ENCODE measurements at regions not wholly inside any gene's neighbourhood (a gene's known extent, or its start where the extent isn't known, plus 50 kb on each side); places are given as distances from the start of the nearest gene placed in this dataset.

GRCh38 chr13:105492216-105492615 lies 1043.2 kb downstream of the EFNB2 start:
- POLR2A ChIA-PET = no interaction called here
- ATAC-seq (no peak), DNase-seq (no peak)
- no peaks in the 10 kb centered on the region for H3K36me3 Mint-ChIP-seq (ENCODE audit: low read depth)
- no peaks in the 10 kb centered on the region for H3K9me3 Mint-ChIP-seq
- H3K27me3 Mint-ChIP-seq = no peaks in the 10 kb centered on the region
- intact Hi-C loops (cut with micrococcal nuclease) = no loop called here
- no peaks in the 10 kb centered on the region for H3K4me1 Mint-ChIP-seq (ENCODE audit: low read depth)
- no peak overlapping the region for H3K27ac Mint-ChIP-seq
- TF ChIP-seq, protein P1, sequence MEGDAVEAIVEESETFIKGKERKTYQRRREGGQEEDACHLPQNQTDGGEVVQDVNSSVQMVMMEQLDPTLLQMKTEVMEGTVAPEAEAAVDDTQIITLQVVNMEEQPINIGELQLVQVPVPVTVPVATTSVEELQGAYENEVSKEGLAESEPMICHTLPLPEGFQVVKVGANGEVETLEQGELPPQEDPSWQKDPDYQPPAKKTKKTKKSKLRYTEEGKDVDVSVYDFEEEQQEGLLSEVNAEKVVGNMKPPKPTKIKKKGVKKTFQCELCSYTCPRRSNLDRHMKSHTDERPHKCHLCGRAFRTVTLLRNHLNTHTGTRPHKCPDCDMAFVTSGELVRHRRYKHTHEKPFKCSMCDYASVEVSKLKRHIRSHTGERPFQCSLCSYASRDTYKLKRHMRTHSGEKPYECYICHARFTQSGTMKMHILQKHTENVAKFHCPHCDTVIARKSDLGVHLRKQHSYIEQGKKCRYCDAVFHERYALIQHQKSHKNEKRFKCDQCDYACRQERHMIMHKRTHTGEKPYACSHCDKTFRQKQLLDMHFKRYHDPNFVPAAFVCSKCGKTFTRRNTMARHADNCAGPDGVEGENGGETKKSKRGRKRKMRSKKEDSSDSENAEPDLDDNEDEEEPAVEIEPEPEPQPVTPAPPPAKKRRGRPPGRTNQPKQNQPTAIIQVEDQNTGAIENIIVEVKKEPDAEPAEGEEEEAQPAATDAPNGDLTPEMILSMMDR (IDR thresholded peaks at IDR 0.05) = no peak
- CTCF ChIA-PET = no interaction called here
- no peak overlapping the region for H3K4me3 Mint-ChIP-seq

DNA sequence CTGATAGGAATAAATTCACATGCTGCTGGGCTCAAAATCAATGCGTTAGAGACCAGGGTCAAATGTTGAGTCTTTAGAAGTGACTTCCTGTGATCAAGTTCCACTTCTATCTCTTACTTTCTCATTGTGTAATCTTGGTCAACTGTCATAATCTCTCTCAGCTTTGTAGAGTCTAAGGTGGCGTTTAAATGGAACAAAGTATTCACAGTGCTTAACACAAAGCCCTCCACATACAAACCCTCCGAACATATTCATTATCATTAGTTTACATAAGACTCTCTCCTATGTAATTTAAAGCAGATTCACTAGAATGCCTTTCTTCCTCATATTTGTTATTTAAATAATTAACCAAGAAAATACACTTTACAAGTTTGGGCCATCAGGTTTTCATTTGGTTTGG lies 1044.1 kb downstream of the EFNB2 start:
- TF ChIP-seq, protein P1 (IDR thresholded peaks at IDR 0.05) = no peak
- H3K36me3 Mint-ChIP-seq (ENCODE audit: low read depth) = no peaks in the 10 kb centered on the region
- H3K9me3 Mint-ChIP-seq = no peaks in the 10 kb centered on the region
- no peaks in the 10 kb centered on the region for H3K27me3 Mint-ChIP-seq
- ChIA-PET CTCF (no interaction called here), POLR2A (no interaction called here)
- intact Hi-C loops (cut with micrococcal nuclease) = no loop called here
- no peaks in the 10 kb centered on the region for H3K4me1 Mint-ChIP-seq (ENCODE audit: low read depth)
- no peak overlapping the region for H3K27ac Mint-ChIP-seq
- DNase-seq (no peak), ATAC-seq (no peak)
- H3K4me3 Mint-ChIP-seq = no peak overlapping the region

GRCh38 chr13:105485081-105485480 lies 1050.4 kb downstream of the EFNB2 start:
- no peak for DNase-seq
- CTCF ChIA-PET = interaction anchor here (1.1 kb wide), 1 partner anchor 13 kb away, joined by 3 read pairs; no protein-coding TSS in a partner anchor

GRCh38 chr13:105474983-105475610 lies 1060.4 kb downstream of the EFNB2 start:
- CTCF ChIA-PET = no interaction called here
- TF ChIP-seq, protein P1 (IDR thresholded peaks at IDR 0.05) = no peak
- intact Hi-C loops (cut with micrococcal nuclease) = no loop called here
- Mint-ChIP-seq H3K27me3 (no peaks in the 10 kb centered on the region), H3K36me3 (ENCODE audit: low read depth) (no peaks in the 10 kb centered on the region), H3K9me3 (no peaks in the 10 kb centered on the region), H3K4me1 (ENCODE audit: low read depth) (no peaks in the 10 kb centered on the region), H3K27ac (no peak overlapping the region), H3K4me3 (no peak overlapping the region)
- POLR2A ChIA-PET = no interaction called here
- ATAC-seq = no peak
- no peak for DNase-seq

More at GRCh38 chr13:105485081-105485480, 1050.4 kb downstream of the EFNB2 start:
- intact Hi-C loops (cut with micrococcal nuclease) = no loop called here
- TF ChIP-seq, protein P1 (IDR thresholded peaks at IDR 0.05) = no peak
- H3K27ac Mint-ChIP-seq = no peak overlapping the region
- no peak overlapping the region for H3K4me3 Mint-ChIP-seq
- ATAC-seq = no peak
- H3K4me1 Mint-ChIP-seq (ENCODE audit: low read depth) = no peaks in the 10 kb centered on the region
- no peaks in the 10 kb centered on the region for H3K27me3 Mint-ChIP-seq
- no peaks in the 10 kb centered on the region for H3K36me3 Mint-ChIP-seq (ENCODE audit: low read depth)
- POLR2A ChIA-PET = no interaction called here
- H3K9me3 Mint-ChIP-seq = peaks cover 2% of the 10 kb centered on the region

GRCh38 chr13:105471673-105472072 lies 1063.8 kb downstream of the EFNB2 start:
- Mint-ChIP-seq H3K27ac (no peak overlapping the region), H3K4me1 (ENCODE audit: low read depth) (no peaks in the 10 kb centered on the region), H3K4me3 (no peak overlapping the region), H3K9me3 (no peaks in the 10 kb centered on the region), H3K36me3 (ENCODE audit: low read depth) (no peaks in the 10 kb centered on the region), H3K27me3 (no peaks in the 10 kb centered on the region)
- POLR2A ChIA-PET = no interaction called here
- no peak for DNase-seq
- TF ChIP-seq, protein P1 (IDR thresholded peaks at IDR 0.05) = no peak
- ATAC-seq = no peak
- CTCF ChIA-PET = no interaction called here
- intact Hi-C loops (cut with micrococcal nuclease) = no loop called here

Measured in activated CD8-positive, alpha-beta T cell treated with anti-CD3 and anti-CD28 coated beads for 36 hours (primary cell).